AG10803 (cell line): ENCODE measurements at regions not wholly inside any gene's neighbourhood (a gene's known extent, or its start where the extent isn't known, plus 50 kb on each side); places are given as distances from the start of the nearest gene placed in this dataset.

Experiments used
- DNase-seq: peaks from one replicate; pipeline ENCODE4 v3.0.0; 2010; ENCODE audit warnings: low read depth
- H3K4me3 ChIP-seq: 2 replicates; pipeline ENCODE4 v1.5.1; 2011; ENCODE audit warnings: mild to moderate bottlenecking, low read length, control low read depth
- TF ChIP-seq, protein P1 (sequence below): conservative IDR thresholded peaks from 2 replicates; pipeline ENCODE4 v1.5.1; 2011; ENCODE audit warnings: mild to moderate bottlenecking, low read length, control low read depth, inconsistent platforms

DNA sequence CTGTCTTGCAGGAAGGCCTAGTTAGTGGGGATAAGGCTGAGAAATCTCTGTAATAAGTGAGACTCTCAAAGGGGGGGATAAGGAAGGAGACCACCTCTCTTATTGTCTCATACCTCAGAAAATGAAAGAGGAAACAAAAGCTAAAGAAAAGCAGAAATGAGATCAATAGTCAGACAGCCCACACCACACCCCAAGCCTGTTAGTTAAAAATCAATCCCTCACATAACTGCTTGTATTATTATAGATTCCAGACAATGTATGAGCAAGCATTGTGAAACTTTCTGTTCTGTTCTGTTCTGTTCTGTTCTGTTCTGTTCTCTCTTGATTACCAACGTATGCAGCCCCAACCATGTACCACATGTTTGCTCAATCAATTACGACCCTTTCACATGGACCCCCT is 792.5 kb upstream of the TSPY4 start:
- TF ChIP-seq, protein P1, sequence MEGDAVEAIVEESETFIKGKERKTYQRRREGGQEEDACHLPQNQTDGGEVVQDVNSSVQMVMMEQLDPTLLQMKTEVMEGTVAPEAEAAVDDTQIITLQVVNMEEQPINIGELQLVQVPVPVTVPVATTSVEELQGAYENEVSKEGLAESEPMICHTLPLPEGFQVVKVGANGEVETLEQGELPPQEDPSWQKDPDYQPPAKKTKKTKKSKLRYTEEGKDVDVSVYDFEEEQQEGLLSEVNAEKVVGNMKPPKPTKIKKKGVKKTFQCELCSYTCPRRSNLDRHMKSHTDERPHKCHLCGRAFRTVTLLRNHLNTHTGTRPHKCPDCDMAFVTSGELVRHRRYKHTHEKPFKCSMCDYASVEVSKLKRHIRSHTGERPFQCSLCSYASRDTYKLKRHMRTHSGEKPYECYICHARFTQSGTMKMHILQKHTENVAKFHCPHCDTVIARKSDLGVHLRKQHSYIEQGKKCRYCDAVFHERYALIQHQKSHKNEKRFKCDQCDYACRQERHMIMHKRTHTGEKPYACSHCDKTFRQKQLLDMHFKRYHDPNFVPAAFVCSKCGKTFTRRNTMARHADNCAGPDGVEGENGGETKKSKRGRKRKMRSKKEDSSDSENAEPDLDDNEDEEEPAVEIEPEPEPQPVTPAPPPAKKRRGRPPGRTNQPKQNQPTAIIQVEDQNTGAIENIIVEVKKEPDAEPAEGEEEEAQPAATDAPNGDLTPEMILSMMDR, result no peak
- H3K4me3 ChIP-seq, result no peak overlapping the region
- DNase-seq, result no peak

DNA sequence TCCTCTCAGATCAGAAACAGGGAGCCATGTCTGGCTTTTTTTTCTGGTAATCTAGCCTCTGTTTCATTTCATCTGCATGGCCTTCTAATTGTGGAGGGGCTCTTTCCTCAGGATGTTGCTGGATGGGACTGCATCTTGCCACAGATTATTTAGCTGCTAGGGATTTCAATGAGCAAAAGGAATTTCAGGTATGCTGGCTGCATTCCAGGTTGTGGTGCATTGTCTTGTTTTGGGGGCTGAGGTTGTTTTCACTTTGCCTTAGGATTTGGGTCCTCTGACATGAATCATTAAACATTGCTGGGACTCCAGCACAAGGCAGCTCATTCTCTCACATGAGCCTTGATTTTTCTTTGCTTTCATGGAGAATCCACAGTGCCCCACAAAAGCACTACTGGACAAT is 789.3 kb upstream of the TSPY4 start:
- no peak for DNase-seq
- no peak overlapping the region for H3K4me3 ChIP-seq
- TF ChIP-seq, protein P1, result no peak

DNA sequence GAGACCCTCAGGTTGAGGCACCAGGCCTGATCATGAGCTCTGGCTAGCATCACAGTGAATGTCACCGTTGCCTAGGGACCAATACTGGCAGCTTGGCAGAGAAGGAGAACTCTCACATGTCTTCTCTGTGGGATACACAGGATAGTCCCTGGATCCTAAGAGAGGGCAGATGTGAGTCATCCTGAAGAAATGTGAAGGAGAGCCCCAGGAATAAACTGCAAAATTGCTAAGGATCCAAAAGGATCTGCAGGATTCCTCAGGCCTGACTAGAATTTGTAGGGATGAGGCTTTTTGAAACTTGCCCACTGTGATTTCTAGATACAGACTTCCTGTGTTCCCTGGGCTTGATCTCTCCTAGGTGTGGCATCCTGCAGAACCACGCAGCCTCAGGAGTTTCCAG is 785.9 kb upstream of the TSPY4 start:
- DNase-seq, result no peak
- no peak overlapping the region for H3K4me3 ChIP-seq
- TF ChIP-seq, protein P1, result no peak

DNA sequence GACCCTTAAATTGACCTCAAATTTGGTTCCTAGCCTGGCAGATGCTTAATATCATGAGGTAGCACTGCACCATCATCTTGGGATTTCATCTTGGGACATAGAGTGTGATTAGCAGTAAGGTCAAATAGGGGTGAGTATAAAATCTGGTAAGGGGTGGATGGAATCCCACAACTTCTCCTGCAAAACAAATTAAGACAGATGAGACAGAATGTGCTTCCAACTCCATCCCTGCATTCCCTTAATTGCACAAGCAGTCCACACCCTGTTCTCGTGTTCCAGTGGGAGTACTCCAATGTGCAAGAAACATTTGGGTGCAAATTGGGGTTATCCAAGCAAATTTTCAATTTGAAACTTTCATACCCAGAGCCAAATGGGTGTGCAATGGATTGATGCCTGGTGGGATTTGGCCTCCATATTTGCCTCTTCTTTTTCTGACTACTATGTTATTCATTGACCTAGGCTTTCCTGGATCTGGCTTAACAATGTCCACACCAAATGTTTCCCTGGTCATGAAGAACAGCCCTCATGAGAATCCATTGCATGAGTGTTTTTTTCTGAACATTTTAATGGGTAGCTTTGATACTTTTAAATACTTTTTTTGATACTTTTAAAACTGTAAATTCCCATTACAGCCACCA is 785.0 kb upstream of the TSPY4 start:
- TF ChIP-seq, protein P1, result no peak
- DNase-seq, result no peak
- H3K4me3 ChIP-seq, result no peak overlapping the region

DNA sequence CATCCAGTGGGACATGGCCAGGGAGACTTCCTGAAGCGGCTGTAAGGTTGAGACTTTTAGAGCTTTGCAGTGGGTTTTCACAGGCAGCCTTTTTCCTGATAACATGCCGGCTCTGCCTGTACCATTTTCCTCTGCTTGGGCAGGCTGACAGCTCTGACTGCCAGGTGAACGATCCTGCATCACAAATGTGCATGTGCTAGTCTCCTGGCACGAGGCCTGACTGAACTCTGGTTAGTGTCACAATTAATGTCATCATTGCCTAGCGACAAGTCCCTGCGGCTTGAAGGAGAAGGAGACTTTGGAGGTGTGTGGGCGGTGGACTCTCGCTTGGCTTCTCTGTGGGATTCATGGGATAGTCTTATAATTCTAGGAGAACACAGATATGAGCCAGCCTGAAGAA is 783.6 kb upstream of the TSPY4 start:
- H3K4me3 ChIP-seq, result no peak overlapping the region
- no peak for DNase-seq
- TF ChIP-seq, protein P1, result no peak

DNA sequence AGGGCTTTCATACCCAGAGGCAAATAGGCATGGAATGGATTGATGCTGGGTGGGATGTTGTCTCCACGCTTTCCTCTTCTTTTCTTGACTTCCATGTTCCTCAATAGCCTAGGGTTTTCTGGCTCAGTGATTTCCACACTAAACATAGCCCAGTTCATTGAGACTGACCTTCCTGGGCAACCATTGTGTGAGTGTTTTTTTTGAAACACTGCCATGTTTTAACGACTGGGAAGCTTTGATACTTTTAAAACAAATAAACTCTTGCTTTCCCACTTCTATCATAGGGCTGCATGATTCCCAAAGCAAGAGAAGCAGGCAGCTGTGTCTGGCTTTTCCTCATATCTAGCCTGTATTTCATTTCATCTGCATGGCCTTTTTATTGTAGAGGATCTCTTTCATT is 775.9 kb upstream of the TSPY4 start:
- TF ChIP-seq, protein P1, result no peak
- no peak overlapping the region for H3K4me3 ChIP-seq
- DNase-seq, result no peak

DNA sequence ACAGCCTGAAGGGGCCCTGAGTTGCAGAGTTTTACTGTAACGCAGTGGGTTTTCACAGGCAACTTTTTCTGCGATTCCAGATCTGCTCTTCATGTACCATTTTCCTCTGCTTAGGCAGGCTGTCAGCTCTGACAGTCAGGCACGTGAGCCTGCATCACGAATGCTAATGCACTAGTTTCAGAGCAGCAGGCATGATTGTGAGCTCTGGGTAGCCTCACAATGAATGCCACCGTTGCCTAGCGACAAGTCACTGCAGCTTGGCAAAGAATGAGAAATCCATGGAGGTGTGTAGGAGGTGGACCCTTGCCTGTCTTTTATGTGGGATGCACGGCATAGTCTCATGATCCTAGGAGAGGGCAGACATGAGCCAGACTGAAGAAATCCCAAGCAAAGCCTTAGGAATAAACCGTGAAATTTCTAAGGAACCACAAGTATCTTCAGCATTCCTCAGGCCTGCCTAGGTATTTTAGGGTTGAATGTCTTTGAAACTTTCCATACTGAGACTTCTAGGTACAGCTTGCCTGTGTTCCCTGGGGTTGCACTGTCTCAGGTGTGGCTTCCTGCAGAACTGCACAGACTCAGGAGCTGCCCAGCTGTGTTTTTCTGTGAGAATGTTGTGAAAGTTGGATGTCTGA is 774.7 kb upstream of the TSPY4 start:
- DNase-seq, result no peak
- no peak overlapping the region for H3K4me3 ChIP-seq
- TF ChIP-seq, protein P1, result no peak
